ENCODE measurements at regions not wholly inside any gene's neighbourhood (a gene's known extent, or its start where the extent isn't known, plus 50 kb on each side); places are given as distances from the start of the nearest gene placed in this dataset.

GRCh38 chr15:95837341-95838004 lies 493.0 kb upstream of the NR2F2 start:
- no peak for DNase-seq (ENCODE audit: low spot score)
- intact Hi-C loops (cut with micrococcal nuclease; ENCODE audit: unreplicated experiment): no loop called here
- CTCF ChIA-PET: no interaction called here

GRCh38 chr15:95839367-95839782 lies 491.1 kb upstream of the NR2F2 start:
- intact Hi-C loops (cut with micrococcal nuclease; ENCODE audit: unreplicated experiment): no loop called here
- Histone ChIP-seq H3K27me3 (replicated peaks; ENCODE audit: insufficient read depth, low read depth, low read length, poor library complexity) (no peaks in the 10 kb centered on the region), H3K4me1 (ENCODE audit: insufficient read depth, low read length, poor library complexity, severe bottlenecking) (peaks cover 7% of the 10 kb centered on the region), H3K27ac (ENCODE audit: low read depth, low read length, poor library complexity, severe bottlenecking) (no peak overlapping the region), H3K4me3 (ENCODE audit: low read depth, low read length, poor library complexity, severe bottlenecking) (no peak overlapping the region), H3K9me3 (ENCODE audit: low read depth, low read length, poor library complexity, severe bottlenecking) (no peaks in the 10 kb centered on the region), H3K36me3 (ENCODE audit: insufficient read depth, low read length, poor library complexity, severe bottlenecking) (no peaks in the 10 kb centered on the region)
- ChIA-PET CTCF (no interaction called here), POLR2A (ENCODE audit: low non-redundant PET) (no interaction called here)
- no TSS peak for BruUV-seq (replicated peaks)
- no peak for TF ChIP-seq CTCF (conservative IDR thresholded peaks at IDR 0.05; ENCODE audit: low read depth, low read length)
- TF ChIP-seq EZH2 (IDR thresholded peaks at IDR 0.05; ENCODE audit: borderline replicate concordance, low read depth, low read length, poor library complexity, severe bottlenecking): no peak
- DNase-seq (ENCODE audit: low spot score): no peak

More at GRCh38 chr15:95837341-95838004, 493.0 kb upstream of the NR2F2 start:
- Histone ChIP-seq H3K36me3 (ENCODE audit: insufficient read depth, low read length, poor library complexity, severe bottlenecking) (no peaks in the 10 kb centered on the region), H3K27ac (ENCODE audit: low read depth, low read length, poor library complexity, severe bottlenecking) (no peak overlapping the region), H3K4me1 (ENCODE audit: insufficient read depth, low read length, poor library complexity, severe bottlenecking) (peaks cover 9% of the 10 kb centered on the region), H3K4me3 (ENCODE audit: low read depth, low read length, poor library complexity, severe bottlenecking) (no peak overlapping the region), H3K9me3 (ENCODE audit: low read depth, low read length, poor library complexity, severe bottlenecking) (no peaks in the 10 kb centered on the region), H3K27me3 (replicated peaks; ENCODE audit: insufficient read depth, low read depth, low read length, poor library complexity) (no peaks in the 10 kb centered on the region)
- TF ChIP-seq CTCF (conservative IDR thresholded peaks at IDR 0.05; ENCODE audit: low read depth, low read length): no peak
- BruUV-seq (replicated peaks): no TSS peak
- POLR2A ChIA-PET (ENCODE audit: low non-redundant PET): no interaction called here

- intact Hi-C loops (cut with micrococcal nuclease; ENCODE audit: unreplicated experiment): no loop called here
- H3K27ac ChIP-seq (ENCODE audit: low read depth, low read length, poor library complexity, severe bottlenecking): no peak overlapping the region
Observed at GRCh38 chr15:95840004-95840403, 490.5 kb upstream of the NR2F2 start.

More at GRCh38 chr15:95840004-95840403, 490.5 kb upstream of the NR2F2 start:
- peaks cover 7% of the 10 kb centered on the region for H3K4me1 ChIP-seq (ENCODE audit: insufficient read depth, low read length, poor library complexity, severe bottlenecking)
- no peaks in the 10 kb centered on the region for H3K36me3 ChIP-seq (ENCODE audit: insufficient read depth, low read length, poor library complexity, severe bottlenecking)
- H3K9me3 ChIP-seq (ENCODE audit: low read depth, low read length, poor library complexity, severe bottlenecking): no peaks in the 10 kb centered on the region
- CTCF ChIA-PET: no interaction called here
- POLR2A ChIA-PET (ENCODE audit: low non-redundant PET): no interaction called here
- H3K4me3 ChIP-seq (ENCODE audit: low read depth, low read length, poor library complexity, severe bottlenecking): no peak overlapping the region
- H3K27me3 ChIP-seq (replicated peaks; ENCODE audit: insufficient read depth, low read depth, low read length, poor library complexity): no peaks in the 10 kb centered on the region
- TF ChIP-seq EZH2 (IDR thresholded peaks at IDR 0.05; ENCODE audit: borderline replicate concordance, low read depth, low read length, poor library complexity, severe bottlenecking) (no peak), CTCF (conservative IDR thresholded peaks at IDR 0.05; ENCODE audit: low read depth, low read length) (no peak)
- no TSS peak for BruUV-seq (replicated peaks)
- no peak for DNase-seq (ENCODE audit: low spot score)
